ENCODE measurements at regions not wholly inside any gene's neighbourhood (a gene's known extent, or its start where the extent isn't known, plus 50 kb on each side); places are given as distances from the start of the nearest gene placed in this dataset.

DNA sequence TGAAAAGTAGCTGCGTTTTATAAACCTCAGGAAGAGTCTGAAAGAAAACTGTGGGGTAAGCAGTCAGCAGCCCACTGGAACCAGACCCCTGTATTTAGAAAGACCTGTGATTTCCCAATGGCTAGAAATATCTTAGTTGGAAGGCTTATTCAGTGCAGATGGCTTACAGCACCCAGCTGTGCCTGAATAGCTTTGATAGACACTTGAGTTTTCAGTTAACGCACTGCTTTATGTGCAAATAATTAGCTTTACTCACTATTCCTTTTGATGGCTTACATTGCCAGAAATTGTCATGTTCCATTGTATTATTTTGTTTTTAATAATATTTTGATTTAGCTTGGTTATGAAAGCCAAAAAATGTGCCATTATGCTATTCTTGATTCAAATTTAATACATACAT, 465.3 kb upstream of the SYNCRIP start:
- TF ChIP-seq, protein P1, sequence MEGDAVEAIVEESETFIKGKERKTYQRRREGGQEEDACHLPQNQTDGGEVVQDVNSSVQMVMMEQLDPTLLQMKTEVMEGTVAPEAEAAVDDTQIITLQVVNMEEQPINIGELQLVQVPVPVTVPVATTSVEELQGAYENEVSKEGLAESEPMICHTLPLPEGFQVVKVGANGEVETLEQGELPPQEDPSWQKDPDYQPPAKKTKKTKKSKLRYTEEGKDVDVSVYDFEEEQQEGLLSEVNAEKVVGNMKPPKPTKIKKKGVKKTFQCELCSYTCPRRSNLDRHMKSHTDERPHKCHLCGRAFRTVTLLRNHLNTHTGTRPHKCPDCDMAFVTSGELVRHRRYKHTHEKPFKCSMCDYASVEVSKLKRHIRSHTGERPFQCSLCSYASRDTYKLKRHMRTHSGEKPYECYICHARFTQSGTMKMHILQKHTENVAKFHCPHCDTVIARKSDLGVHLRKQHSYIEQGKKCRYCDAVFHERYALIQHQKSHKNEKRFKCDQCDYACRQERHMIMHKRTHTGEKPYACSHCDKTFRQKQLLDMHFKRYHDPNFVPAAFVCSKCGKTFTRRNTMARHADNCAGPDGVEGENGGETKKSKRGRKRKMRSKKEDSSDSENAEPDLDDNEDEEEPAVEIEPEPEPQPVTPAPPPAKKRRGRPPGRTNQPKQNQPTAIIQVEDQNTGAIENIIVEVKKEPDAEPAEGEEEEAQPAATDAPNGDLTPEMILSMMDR (conservative IDR thresholded peaks at IDR 0.05 in 1 of 2, IDR thresholded peaks at IDR 0.05 in 1 of 2; ENCODE audit: low read depth in 1 of 2, low read length in 2 of 2): no peak
- no peak for TF ChIP-seq EZH2 (IDR thresholded peaks at IDR 0.05; ENCODE audit: low read length, missing control alignments)

Data from fibroblast of lung (primary cell).